GM12865 (cell line): ENCODE measurements at regions not wholly inside any gene's neighbourhood (a gene's known extent, or its start where the extent isn't known, plus 50 kb on each side); places are given as distances from the start of the nearest gene placed in this dataset.

Experiments
- DNase-seq: peaks from one replicate; pipeline ENCODE4 v3.0.0; 2010; ENCODE audit warnings: low read depth
- H3K4me3 ChIP-seq: 2 replicates; pipeline ENCODE4 v1.5.1; 2011; ENCODE audit warnings: mild to moderate bottlenecking, low read depth, low read length, control low read depth
- CTCF ChIP-seq: IDR thresholded peaks from 2 replicates; pipeline ENCODE4 v1.5.1; 2011; ENCODE audit warnings: low read length, control low read depth, low read depth, inconsistent platforms; ENCODE audit not compliant: insufficient read depth; ENCODE audit errors: missing control alignments

GRCh38 chr12:97309921-97310320 lies 152.7 kb upstream of the RMST start:
- DNase-seq, result no peak
- no peak for TF ChIP-seq CTCF
- H3K4me3 ChIP-seq, result no peak overlapping the region

- no peak for TF ChIP-seq CTCF
- DNase-seq, result no peak
Observed at GRCh38 chr12:97312570-97313135, 150.0 kb upstream of the RMST start.

GRCh38 chr12:97313471-97314190 lies 149.0 kb upstream of the RMST start:
- no peak overlapping the region for H3K4me3 ChIP-seq
- DNase-seq, result no peak
- TF ChIP-seq CTCF, result no peak

More at GRCh38 chr12:97312570-97313135, 150.0 kb upstream of the RMST start:
- no peak overlapping the region for H3K4me3 ChIP-seq

GRCh38 chr12:97316321-97316720 lies 146.3 kb upstream of the RMST start:
- no peak overlapping the region for H3K4me3 ChIP-seq
- no peak for TF ChIP-seq CTCF
- no peak for DNase-seq

- no peak for TF ChIP-seq CTCF
- no peak overlapping the region for H3K4me3 ChIP-seq
- no peak for DNase-seq
Observed at GRCh38 chr12:97321621-97322020, 141.0 kb upstream of the RMST start.

- no peak for DNase-seq
- H3K4me3 ChIP-seq, result no peak overlapping the region
Observed at GRCh38 chr12:97322388-97322787, 140.2 kb upstream of the RMST start.

More at GRCh38 chr12:97322388-97322787, 140.2 kb upstream of the RMST start:
- no peak for TF ChIP-seq CTCF
